Right lobe of liver (tissue), 6 donors: ENCODE measurements at regions not wholly inside any gene's neighbourhood (a gene's known extent, or its start where the extent isn't known, plus 50 kb on each side); places are given as distances from the start of the nearest gene placed in this dataset.
A peak's percentile ranks its signal among the peaks of the same experiment; 100 is the strongest.

ENCODE experiments used
- ATAC-seq, 4 donors: fragments of 200-7000 bp; cut with Tn5 transposase; one replicate each; pipeline ENCODE4 v1.9.1; 2020; ENCODE audit warnings: mild to moderate bottlenecking in 4 of 4, moderate library complexity in 4 of 4
- DNase-seq, 3 donors: peaks; one replicate each; pipeline ENCODE4 v3.0.0-alpha.2; 2020
- H3K27ac ChIP-seq, 3 donors: fragments of 200-600 bp; one replicate each; pipeline ENCODE4 v1.8.0; 2022
- H3K27me3 ChIP-seq, 2 donors: fragments of 200-600 bp; one replicate each; pipeline ENCODE4 v1.8.0; 2022
- H3K36me3 ChIP-seq, 4 donors: fragments of 200-600 bp; sonication (generic) in 1 of 4; one replicate each; pipeline versions ENCODE4 v1.5.1 to v1.8.0; 2017 to 2022; ENCODE audit warnings: control low read depth in 1 of 4
- H3K4me1 ChIP-seq, 4 donors: fragments of 200-600 bp; sonication (generic) in 1 of 4; one replicate each; pipeline versions ENCODE4 v1.5.1 to v1.8.0; 2017 to 2022; ENCODE audit warnings: control low read depth in 1 of 4
- H3K4me3 ChIP-seq, 3 donors: fragments of 200-600 bp; one replicate each; pipeline ENCODE4 v1.8.0; 2022
- H3K9me3 ChIP-seq, 4 donors: fragments of 200-600 bp; sonication (generic) in 1 of 4; one replicate each; pipeline versions ENCODE4 v1.5.1 to v1.8.0; 2017 to 2022; ENCODE audit warnings: control low read depth in 1 of 4
- POLR2A ChIP-seq: fragments of 450-650 bp; IDR thresholded peaks from one replicate; pipeline ENCODE4 v1.6.1; 2017; ENCODE audit warnings: antibody characterized with exemption, mild to moderate bottlenecking
- WGBS: methylation state at CpG from one replicate; pipeline ENCODE4 v1.1.6; 2018; ENCODE audit warnings: low coverage, low lambda C conversion rate; ENCODE audit not compliant: insufficient coverage; ENCODE audit errors: missing lambda C conversion rate; 5-methylcytosine and 5-hydroxymethylcytosine counted together
- intact Hi-C, 2 donors: fragments of 100-400 bp; cut with DNase I; formaldehyde crosslinking; loops; one replicate each; pipeline versions ENCODE4 v1.11.2 to v1.14.1; 2022
- TF ChIP-seq, protein P1 (sequence below), 4 donors: fragments of 200-600 bp in 3 of 4; fragments of 450-650 bp in 1 of 4; IDR thresholded peaks; one replicate each; pipeline versions ENCODE4 v1.5.1 to v1.8.0; 2016 to 2022; ENCODE audit warnings: antibody characterized with exemption in 4 of 4, mild to moderate bottlenecking in 2 of 4
- donor health status: DM: no; HTN: yes; CAD: no.
- donor health status: DM: no; HTN: no; CAD: no.
- donor health status: DM: no; HTN: no; CAD: no.
- donor health status: DM: no; HTN: yes; CAD: no.
- donor health status: DM: no; HTN: yes; CAD: no.

DNA sequence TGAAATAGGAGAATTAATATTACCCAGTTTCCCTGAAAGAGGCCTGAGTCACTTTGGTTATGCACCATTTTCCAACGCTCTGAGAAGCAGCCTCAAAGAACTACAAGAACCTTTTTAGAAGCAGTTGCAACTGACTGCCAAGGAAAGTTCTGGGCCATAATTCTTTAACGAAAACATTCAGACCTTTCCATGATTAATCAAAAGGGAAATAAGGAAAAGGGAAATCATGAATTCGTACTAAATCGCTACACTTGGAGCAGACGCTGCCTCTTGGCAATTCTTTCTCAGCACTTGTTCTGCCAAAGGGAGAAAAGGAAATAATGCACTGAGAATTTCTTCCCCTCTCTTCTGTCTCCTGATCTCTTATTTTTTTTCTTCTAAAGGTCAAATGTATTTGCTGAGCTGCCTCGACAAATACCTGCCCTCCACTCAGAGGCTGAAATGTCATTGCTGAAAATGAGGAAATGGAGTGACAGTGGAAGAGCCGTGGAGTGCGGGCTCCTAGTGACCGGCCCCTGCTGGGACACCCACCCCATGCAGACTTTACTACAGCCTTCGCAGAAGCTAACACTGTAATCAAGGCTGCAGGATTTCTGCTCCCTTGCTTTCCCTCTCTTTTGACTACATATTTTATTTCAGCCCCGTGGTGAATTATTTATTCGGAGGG, 67.9 kb upstream of the GALNT2 start:
- Histone ChIP-seq H3K4me1 (peaks cover 0 to 33% (median 14%) of the 10 kb centered on the region in 4 donors), H3K4me3 (no peak overlapping the region), H3K27ac (no peak overlapping the region), H3K36me3 (no peaks in the 10 kb centered on the region), H3K27me3 (no peaks in the 10 kb centered on the region), H3K9me3 (no peaks in the 10 kb centered on the region)
- DNase-seq (no peak), ATAC-seq (no peak)
- intact Hi-C loops: no loop called here
- TF ChIP-seq, protein P1, sequence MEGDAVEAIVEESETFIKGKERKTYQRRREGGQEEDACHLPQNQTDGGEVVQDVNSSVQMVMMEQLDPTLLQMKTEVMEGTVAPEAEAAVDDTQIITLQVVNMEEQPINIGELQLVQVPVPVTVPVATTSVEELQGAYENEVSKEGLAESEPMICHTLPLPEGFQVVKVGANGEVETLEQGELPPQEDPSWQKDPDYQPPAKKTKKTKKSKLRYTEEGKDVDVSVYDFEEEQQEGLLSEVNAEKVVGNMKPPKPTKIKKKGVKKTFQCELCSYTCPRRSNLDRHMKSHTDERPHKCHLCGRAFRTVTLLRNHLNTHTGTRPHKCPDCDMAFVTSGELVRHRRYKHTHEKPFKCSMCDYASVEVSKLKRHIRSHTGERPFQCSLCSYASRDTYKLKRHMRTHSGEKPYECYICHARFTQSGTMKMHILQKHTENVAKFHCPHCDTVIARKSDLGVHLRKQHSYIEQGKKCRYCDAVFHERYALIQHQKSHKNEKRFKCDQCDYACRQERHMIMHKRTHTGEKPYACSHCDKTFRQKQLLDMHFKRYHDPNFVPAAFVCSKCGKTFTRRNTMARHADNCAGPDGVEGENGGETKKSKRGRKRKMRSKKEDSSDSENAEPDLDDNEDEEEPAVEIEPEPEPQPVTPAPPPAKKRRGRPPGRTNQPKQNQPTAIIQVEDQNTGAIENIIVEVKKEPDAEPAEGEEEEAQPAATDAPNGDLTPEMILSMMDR (IDR thresholded peaks at IDR 0.05): no peak
- 76% methylated on average over 12 of the region's 12 CpGs for WGBS

GRCh38 chr1:230000493-230001184, 66.4 kb upstream of the GALNT2 start:
- no peak for DNase-seq

DNA sequence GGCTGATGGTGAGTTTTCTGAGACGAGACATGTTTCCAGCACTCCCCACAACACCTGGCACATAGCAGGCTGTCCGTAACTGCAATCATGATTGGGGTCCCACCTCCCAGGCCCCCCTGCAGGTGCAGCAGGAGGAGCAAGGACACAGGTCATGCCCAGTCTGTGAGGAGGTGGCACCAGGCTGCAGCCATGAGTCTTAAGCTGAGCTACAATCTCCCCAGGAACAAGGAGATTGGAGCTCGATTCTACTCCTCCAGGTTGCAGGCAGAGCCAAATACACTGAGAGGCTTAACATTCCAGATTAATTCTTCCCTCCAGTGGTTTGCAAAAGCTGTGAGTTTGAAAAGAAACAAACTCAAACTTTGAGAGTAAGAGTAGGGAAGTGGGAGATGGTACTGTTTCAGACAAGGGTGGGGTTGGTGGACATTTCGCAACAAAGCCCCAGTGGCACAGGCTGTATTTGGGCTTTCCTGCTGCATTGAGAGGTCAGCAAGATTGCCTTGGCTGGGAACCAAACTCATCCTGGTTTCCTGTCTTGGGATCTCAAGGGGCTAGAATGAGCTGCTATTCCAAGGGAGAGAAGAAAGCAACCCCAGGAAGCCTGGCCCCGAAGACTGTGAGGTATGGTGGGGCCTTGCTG, 64.8 kb upstream of the GALNT2 start:
- H3K27ac ChIP-seq: no peak overlapping the region
- intact Hi-C loops: no loop called here
- ATAC-seq: peak; percentile 51 to 65 (median 59)
- DNase-seq: peak; percentile 35 to 75 (median 65)
- no peaks in the 10 kb centered on the region for H3K36me3 ChIP-seq
- H3K9me3 ChIP-seq: no peaks in the 10 kb centered on the region
- H3K4me1 ChIP-seq: peaks cover 0 to 37% (median 14%) of the 10 kb centered on the region in 4 donors
- no peak overlapping the region for H3K4me3 ChIP-seq
- TF ChIP-seq, protein P1 (IDR thresholded peaks at IDR 0.05): no peak
- no peak for TF ChIP-seq POLR2A
- H3K27me3 ChIP-seq: no peaks in the 10 kb centered on the region
- 45% methylated on average over 2 of the region's 5 CpGs for WGBS

More at GRCh38 chr1:230000493-230001184, 66.4 kb upstream of the GALNT2 start:
- Histone ChIP-seq H3K4me3 (no peak overlapping the region), H3K9me3 (no peaks in the 10 kb centered on the region), H3K36me3 (no peaks in the 10 kb centered on the region), H3K27ac (peak overlapping the region in 2 of 3 donors; percentile 12 to 34), H3K4me1 (peaks cover 0 to 37% (median 14%) of the 10 kb centered on the region in 4 donors), H3K27me3 (no peaks in the 10 kb centered on the region)
- intact Hi-C loops: no loop called here
- 16% methylated on average over 6 of the region's 6 CpGs for WGBS
- TF ChIP-seq, protein P1 (IDR thresholded peaks at IDR 0.05): no peak
- TF ChIP-seq POLR2A: no peak
- ATAC-seq: peak; percentile 41 to 67 (median 58)

DNA sequence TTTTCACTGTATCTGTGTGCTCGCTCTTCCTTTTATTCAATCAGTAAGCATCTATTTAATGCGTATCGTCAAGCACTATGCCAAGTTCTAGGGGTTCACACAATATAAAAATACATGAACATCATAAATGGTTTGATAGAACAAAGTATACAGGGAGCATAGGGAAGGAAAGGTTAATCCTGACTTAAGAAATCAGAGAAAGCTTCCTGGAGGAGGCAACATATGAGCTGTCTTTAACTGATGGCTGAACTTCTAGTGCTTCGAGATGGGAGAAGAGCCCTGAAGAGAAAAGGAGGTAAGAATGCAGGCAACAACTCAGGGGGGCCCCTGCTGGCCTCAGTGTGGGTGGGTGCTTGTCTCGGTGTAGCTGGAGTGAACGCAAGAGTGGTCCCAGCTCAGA, 63.6 kb upstream of the GALNT2 start:
- Histone ChIP-seq H3K4me3 (no peak overlapping the region), H3K36me3 (no peaks in the 10 kb centered on the region)
- WGBS: 89% methylated on average over 3 of the region's 6 CpGs

More for the DNA sequence above, 63.6 kb upstream of the GALNT2 start:
- Histone ChIP-seq H3K4me1 (peaks cover 0 to 37% (median 14%) of the 10 kb centered on the region in 4 donors), H3K9me3 (no peaks in the 10 kb centered on the region), H3K27ac (peak overlapping the region in 1 of 3 donors; percentile 33), H3K27me3 (no peaks in the 10 kb centered on the region)
- intact Hi-C loops: no loop called here
- DNase-seq (no peak), ATAC-seq (no peak)
- TF ChIP-seq, protein P1 (IDR thresholded peaks at IDR 0.05): no peak
- no peak for TF ChIP-seq POLR2A
